HG03097 (cell line): ENCODE measurements at regions not wholly inside any gene's neighbourhood (a gene's known extent, or its start where the extent isn't known, plus 50 kb on each side); places are given as distances from the start of the nearest gene placed in this dataset.
A peak's percentile ranks its signal among the peaks of the same experiment; 100 is the strongest.
"Not testable (repeated sequence)": the region's sequence is repeated elsewhere in the genome, so short reads cannot be mapped to it uniquely, and the experiment has no call there.

Source experiments
- ATAC-seq: cut with Tn5 transposase; IDR thresholded peaks from one replicate; pipeline ENCODE4 v1.9.1; 2021; ENCODE audit not compliant: unreplicated experiment, low FRiP score

- ATAC-seq = no peak
Observed at GRCh38 chr1:193402977-193403376, 216.6 kb upstream of the B3GALT2 start.

GRCh38 chr1:193402037-193402436 lies 215.6 kb upstream of the B3GALT2 start:
- no peak for ATAC-seq

GRCh38 chr1:193394336-193394735 lies 207.9 kb upstream of the B3GALT2 start:
- no peak for ATAC-seq

- no peak for ATAC-seq
Observed at GRCh38 chr1:193392686-193393085, 206.3 kb upstream of the B3GALT2 start.

GRCh38 chr1:193388683-193389082 lies 202.3 kb upstream of the B3GALT2 start:
- ATAC-seq = no peak

GRCh38 chr1:193388165-193388564 lies 201.8 kb upstream of the B3GALT2 start:
- no peak for ATAC-seq

- ATAC-seq = no peak
Observed at GRCh38 chr1:193387406-193387805, 201.0 kb upstream of the B3GALT2 start.

- ATAC-seq = not testable (repeated sequence)
Observed at GRCh38 chr1:193378451-193378850, 192.0 kb upstream of the B3GALT2 start.

GRCh38 chr1:193377472-193377871 lies 191.1 kb upstream of the B3GALT2 start:
- ATAC-seq = no peak

GRCh38 chr1:193372553-193372952 lies 186.1 kb upstream of the B3GALT2 start:
- no peak for ATAC-seq

- ATAC-seq = peak; percentile 90
Observed at GRCh38 chr1:193368302-193368701, 181.9 kb upstream of the B3GALT2 start.

GRCh38 chr1:193367863-193368262 lies 181.4 kb upstream of the B3GALT2 start:
- ATAC-seq = no peak

- ATAC-seq = no peak
Observed at GRCh38 chr1:193366764-193367507, 180.5 kb upstream of the B3GALT2 start.

GRCh38 chr1:193365966-193366365 lies 179.6 kb upstream of the B3GALT2 start:
- no peak for ATAC-seq

GRCh38 chr1:193359631-193360030 lies 173.2 kb upstream of the B3GALT2 start:
- ATAC-seq = no peak

- no peak for ATAC-seq
Observed at GRCh38 chr1:193358419-193358818, 172.0 kb upstream of the B3GALT2 start.

GRCh38 chr1:193356249-193356648 lies 169.8 kb upstream of the B3GALT2 start:
- no peak for ATAC-seq

- no peak for ATAC-seq
Observed at GRCh38 chr1:193355626-193356025, 169.2 kb upstream of the B3GALT2 start.

GRCh38 chr1:193355178-193355577 lies 168.8 kb upstream of the B3GALT2 start:
- no peak for ATAC-seq

- no peak for ATAC-seq
Observed at GRCh38 chr1:193348769-193349535, 162.5 kb upstream of the B3GALT2 start.

- ATAC-seq = no peak
Observed at GRCh38 chr1:193348091-193348768, 161.8 kb upstream of the B3GALT2 start.
